B cell (primary cell): ENCODE measurements at regions not wholly inside any gene's neighbourhood (a gene's known extent, or its start where the extent isn't known, plus 50 kb on each side); places are given as distances from the start of the nearest gene placed in this dataset.

Experiments
- ATAC-seq: fragments of 200-7000 bp; cut with Tn5 transposase; one replicate; pipeline ENCODE4 v1.10.0; 2021; ENCODE audit warnings: low read depth, mild to moderate bottlenecking, moderate number of reproducible peaks, moderate library complexity
- CTCF ChIA-PET: fragments of 350-600 bp; sonication (Branson Sonifier 250); formaldehyde crosslinking; loops from one replicate; lab custom pipeline; 2021; ENCODE audit warnings: antibody characterized with exemption, inconsistent platforms; lab: Charles Lee
- POLR2A ChIA-PET: fragments of 350-600 bp; sonication (Branson Sonifier 250); formaldehyde crosslinking; loops from one replicate; lab custom pipeline; 2021; ENCODE audit warnings: antibody characterized with exemption; lab: Charles Lee
- DNase-seq: peaks from one replicate; pipeline ENCODE4 v3.0.0; 2013
- H2AFZ ChIP-seq: 2 replicates; pipeline ENCODE4 v1.6.1; 2012; ENCODE audit warnings: mild to moderate bottlenecking, low read depth, low read length; ENCODE audit not compliant: insufficient read depth, poor library complexity, severe bottlenecking
- H3K27ac ChIP-seq, 2 donors: 1 replicate in 1 of 2; 2 replicates in 1 of 2; pipeline ENCODE4 v1.5.1; 2012 to 2013; ENCODE audit warnings: low read length in 2 of 2, mild to moderate bottlenecking in 2 of 2, moderate library complexity in 1 of 2
- H3K27me3 ChIP-seq, 4 experiments: fragments of 200-600 bp in 1 of 4; sonication (generic) in 1 of 4; replicated peaks in 1 of 4; 1 replicate in 2 of 4; 2 replicates in 2 of 4; pipeline versions ENCODE4 v1.6.1 to v1.7.0; 2013 to 2016; ENCODE audit warnings: low read length in 3 of 4, mild to moderate bottlenecking in 2 of 4, mixed read lengths in 1 of 4, moderate library complexity in 1 of 4; ENCODE audit not compliant: insufficient read depth in 4 of 4, control insufficient read depth in 3 of 4; ENCODE audit errors: control extremely low read depth in 1 of 4
- H3K36me3 ChIP-seq, 2 experiments: replicated peaks in 1 of 2; 1 replicate in 1 of 2; 2 replicates in 1 of 2; pipeline versions ENCODE4 v1.6.1 to v1.7.1; 2013; ENCODE audit warnings: low read length in 1 of 2; ENCODE audit not compliant: insufficient read depth in 2 of 2, control insufficient read depth in 1 of 2; ENCODE audit errors: control extremely low read depth in 1 of 2, extremely low read depth in 1 of 2
- H3K4me1 ChIP-seq, 2 donors: fragments of 200-600 bp in 1 of 2; sonication (generic) in 1 of 2; 1 replicate in 1 of 2; 2 replicates in 1 of 2; pipeline versions ENCODE4 v1.5.1 to v1.6.1; 2013 to 2017; ENCODE audit warnings: low read length in 2 of 2; ENCODE audit not compliant: control insufficient read depth in 2 of 2, insufficient read depth in 2 of 2
- H3K4me2 ChIP-seq: replicated peaks from 2 replicates; pipeline ENCODE3; 2012; ENCODE audit warnings: mild to moderate bottlenecking, low read depth, low read length; ENCODE audit not compliant: poor library complexity, severe bottlenecking
- H3K4me3 ChIP-seq, 5 experiments: fragments of 200-600 bp in 1 of 5; sonication (generic) in 1 of 5; 1 replicate in 3 of 5; 2 replicates in 2 of 5; pipeline versions ENCODE4 v1.5.1 to v1.7.0; 2011 to 2016; ENCODE audit warnings: low read length in 4 of 5, mild to moderate bottlenecking in 4 of 5, low read depth in 2 of 5, control low read depth in 1 of 5, moderate library complexity in 1 of 5; ENCODE audit not compliant: insufficient read depth in 1 of 5; ENCODE audit errors: control extremely low read depth in 1 of 5, extremely low read depth in 1 of 5
- H3K79me2 ChIP-seq: fragments of 200-600 bp; sonication (generic); one replicate; pipeline ENCODE4 v1.6.0; 2016; ENCODE audit warnings: low read length; ENCODE audit not compliant: control insufficient read depth, insufficient read depth
- H3K9ac ChIP-seq: fragments of 200-600 bp; sonication (generic); 2 replicates; pipeline ENCODE4 v1.6.1; 2017; ENCODE audit warnings: mild to moderate bottlenecking, low read length, moderate library complexity
- H3K9me3 ChIP-seq, 3 donors: one replicate each; pipeline versions ENCODE4 v1.6.1 to v1.7.1; 2013; ENCODE audit warnings: low read length in 2 of 3; ENCODE audit not compliant: control insufficient read depth in 2 of 3, insufficient read depth in 1 of 3; ENCODE audit errors: control extremely low read depth in 1 of 3
- H4K20me1 ChIP-seq: 2 replicates; pipeline ENCODE4 v1.6.0; 2012; ENCODE audit warnings: mild to moderate bottlenecking, low read length; ENCODE audit not compliant: insufficient read depth, control insufficient read depth, poor library complexity, severe bottlenecking
- H3K27ac Mint-ChIP-seq: one replicate; pipeline ENCODE4 v1.8.0; 2021; ENCODE audit warnings: mixed read lengths
- H3K27me3 Mint-ChIP-seq: one replicate; pipeline ENCODE4 v1.8.0; 2021; ENCODE audit warnings: mixed read lengths
- H3K4me1 Mint-ChIP-seq: one replicate; pipeline ENCODE4 v1.8.0; 2021; ENCODE audit warnings: mixed read lengths
- H3K4me3 Mint-ChIP-seq: one replicate; pipeline ENCODE4 v1.8.0; 2021; ENCODE audit warnings: mixed read lengths
- H3K9me3 Mint-ChIP-seq: one replicate; pipeline ENCODE4 v1.8.0; 2022; ENCODE audit warnings: mixed read lengths; ENCODE audit not compliant: insufficient read depth
- EZH2 ChIP-seq: IDR thresholded peaks from 2 replicates; pipeline ENCODE4 v1.6.1; 2012; ENCODE audit warnings: borderline replicate concordance, low read depth, mild to moderate bottlenecking, moderate library complexity, low read length; ENCODE audit not compliant: insufficient read depth, poor library complexity, severe bottlenecking
- WGBS: methylation state at CpG from one replicate; pipeline ENCODE4 v1.1.5; 2013; ENCODE audit warnings: missing lambda C conversion rate; ENCODE audit not compliant: insufficient coverage; 5-methylcytosine and 5-hydroxymethylcytosine counted together
- intact Hi-C: fragments of 100-400 bp; cut with micrococcal nuclease; formaldehyde crosslinking; loops from one replicate; pipeline ENCODE4 v1.10.0; 2022
- TF ChIP-seq, protein P1 (sequence below): fragments of 200-600 bp; IDR thresholded peaks from one replicate; pipeline ENCODE4 v1.8.0; 2022; ENCODE audit warnings: antibody characterized with exemption, mild to moderate bottlenecking

DNA sequence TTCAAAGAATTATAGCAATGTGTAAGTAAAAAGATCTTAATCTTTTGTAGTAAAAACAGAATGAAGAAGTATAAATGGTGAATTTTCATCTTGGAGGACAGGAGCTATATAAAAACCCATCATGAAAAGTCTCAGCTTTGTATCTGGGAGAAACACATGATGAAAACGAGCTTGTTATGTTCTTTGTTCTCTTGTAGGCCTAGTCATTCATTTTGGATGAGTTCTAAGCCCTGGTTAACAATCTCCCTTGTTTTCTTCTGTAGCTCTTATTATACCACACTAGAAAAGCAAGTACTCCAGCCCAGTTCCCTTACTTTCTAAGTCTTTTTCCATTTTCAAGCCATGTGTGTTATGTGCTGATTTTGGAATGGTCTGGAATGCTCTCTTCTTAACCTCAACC, 463.5 kb upstream of the RGS6 start:
- no peaks in the 10 kb centered on the region for H3K4me1 ChIP-seq
- Mint-ChIP-seq H3K27me3 (no peaks in the 10 kb centered on the region), H3K27ac (no peak overlapping the region), H3K9me3 (peaks cover 7% of the 10 kb centered on the region), H3K4me1 (peaks cover 19% of the 10 kb centered on the region), H3K4me3 (no peak overlapping the region)
- TF ChIP-seq EZH2: no peak
- TF ChIP-seq, protein P1, sequence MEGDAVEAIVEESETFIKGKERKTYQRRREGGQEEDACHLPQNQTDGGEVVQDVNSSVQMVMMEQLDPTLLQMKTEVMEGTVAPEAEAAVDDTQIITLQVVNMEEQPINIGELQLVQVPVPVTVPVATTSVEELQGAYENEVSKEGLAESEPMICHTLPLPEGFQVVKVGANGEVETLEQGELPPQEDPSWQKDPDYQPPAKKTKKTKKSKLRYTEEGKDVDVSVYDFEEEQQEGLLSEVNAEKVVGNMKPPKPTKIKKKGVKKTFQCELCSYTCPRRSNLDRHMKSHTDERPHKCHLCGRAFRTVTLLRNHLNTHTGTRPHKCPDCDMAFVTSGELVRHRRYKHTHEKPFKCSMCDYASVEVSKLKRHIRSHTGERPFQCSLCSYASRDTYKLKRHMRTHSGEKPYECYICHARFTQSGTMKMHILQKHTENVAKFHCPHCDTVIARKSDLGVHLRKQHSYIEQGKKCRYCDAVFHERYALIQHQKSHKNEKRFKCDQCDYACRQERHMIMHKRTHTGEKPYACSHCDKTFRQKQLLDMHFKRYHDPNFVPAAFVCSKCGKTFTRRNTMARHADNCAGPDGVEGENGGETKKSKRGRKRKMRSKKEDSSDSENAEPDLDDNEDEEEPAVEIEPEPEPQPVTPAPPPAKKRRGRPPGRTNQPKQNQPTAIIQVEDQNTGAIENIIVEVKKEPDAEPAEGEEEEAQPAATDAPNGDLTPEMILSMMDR: no peak
- peaks cover 0 to 6% of the 10 kb centered on the region in 2 experiments for H3K36me3 ChIP-seq
- ChIA-PET POLR2A (no interaction called here), CTCF (no interaction called here)
- DNase-seq (no peak), ATAC-seq (no peak)
- H3K27ac ChIP-seq: no peak overlapping the region
- H3K4me3 ChIP-seq: no peak overlapping the region
- H3K9me3 ChIP-seq: no peaks in the 10 kb centered on the region
- no peak overlapping the region for H3K4me2 ChIP-seq
- H4K20me1 ChIP-seq: peaks cover 51% of the 10 kb centered on the region
- H3K27me3 ChIP-seq: no peaks in the 10 kb centered on the region
- no peak overlapping the region for H2AFZ ChIP-seq
- peaks cover 57% of the 10 kb centered on the region for H3K79me2 ChIP-seq
- intact Hi-C loops: no loop called here
- no peak overlapping the region for H3K9ac ChIP-seq
- whole genome bisulfite sequencing: no CpG with 5 or more reads among the region's 1 CpG

DNA sequence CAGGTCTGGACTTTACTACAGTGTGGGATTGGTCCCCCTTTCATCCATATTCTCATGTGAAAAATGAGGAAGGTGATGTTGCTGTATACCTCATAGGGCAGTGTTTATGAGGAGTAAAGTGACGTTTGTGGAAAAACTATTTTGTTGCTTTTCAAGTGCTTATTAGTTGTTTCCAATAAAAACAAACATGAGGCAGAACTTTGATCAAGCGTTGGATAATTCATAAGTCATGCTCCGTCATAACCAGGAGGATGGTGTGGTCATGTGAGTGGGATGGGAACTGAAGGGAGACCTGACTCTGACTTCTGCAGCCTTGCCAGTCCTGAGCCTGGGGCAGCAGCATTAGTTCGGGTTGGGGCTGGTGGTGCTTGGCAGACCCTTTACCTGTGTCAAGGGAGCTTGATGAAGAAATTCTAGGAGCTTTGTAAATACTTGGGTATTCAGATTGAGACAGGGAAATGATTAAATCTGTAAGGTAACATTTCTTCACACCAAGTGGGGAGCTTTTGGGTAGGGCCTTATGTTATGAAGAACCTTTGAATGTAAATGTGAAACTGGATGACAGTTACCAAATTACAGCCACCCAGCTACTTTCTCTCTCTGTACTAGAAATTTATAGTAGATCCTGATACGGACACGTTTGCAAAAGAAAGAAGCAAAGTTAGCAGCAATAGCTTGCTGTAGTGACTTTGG, 462.4 kb upstream of the RGS6 start:
- no peaks in the 10 kb centered on the region for H3K4me1 ChIP-seq
- H3K27me3 Mint-ChIP-seq: no peaks in the 10 kb centered on the region
- WGBS: 100% methylated on average over 3 of the region's 6 CpGs
- peaks cover 0 to 6% of the 10 kb centered on the region in 2 experiments for H3K36me3 ChIP-seq
- H3K9me3 ChIP-seq: no peaks in the 10 kb centered on the region
- TF ChIP-seq EZH2: no peak
- TF ChIP-seq, protein P1: no peak
- no peak for DNase-seq
- peaks cover 54% of the 10 kb centered on the region for H4K20me1 ChIP-seq
- H3K9me3 Mint-ChIP-seq: peaks cover 5% of the 10 kb centered on the region
- intact Hi-C loops: no loop called here
- ChIA-PET POLR2A (no interaction called here), CTCF (no interaction called here)
- no peak overlapping the region for H3K27ac Mint-ChIP-seq
- H3K4me3 Mint-ChIP-seq: no peak overlapping the region
- no peak overlapping the region for H3K4me2 ChIP-seq
- H3K27ac ChIP-seq: no peak overlapping the region
- peaks cover 25% of the 10 kb centered on the region for H3K4me1 Mint-ChIP-seq
- H3K4me3 ChIP-seq: no peak overlapping the region
- no peak overlapping the region for H2AFZ ChIP-seq
- H3K27me3 ChIP-seq: no peaks in the 10 kb centered on the region
- H3K79me2 ChIP-seq: peaks cover 63% of the 10 kb centered on the region
- H3K9ac ChIP-seq: no peak overlapping the region
- no peak for ATAC-seq
